Epithelial cell of esophagus (primary cell): ENCODE measurements at regions not wholly inside any gene's neighbourhood (a gene's known extent, or its start where the extent isn't known, plus 50 kb on each side); places are given as distances from the start of the nearest gene placed in this dataset.
A peak's percentile ranks its signal among the peaks of the same experiment; 100 is the strongest.
"Not testable (repeated sequence)": the region's sequence is repeated elsewhere in the genome, so short reads cannot be mapped to it uniquely, and the experiment has no call there.

Experiments
- DNase-seq: peaks from one replicate; pipeline ENCODE4 v3.0.0; 2010; ENCODE audit warnings: low read depth
- H3K4me3 ChIP-seq: 2 replicates; pipeline ENCODE4 v1.5.1; 2011; ENCODE audit warnings: mild to moderate bottlenecking, low read length, control low read depth
- TF ChIP-seq, protein P1 (sequence below): IDR thresholded peaks from 2 replicates; pipeline ENCODE4 v1.5.1; 2011; ENCODE audit warnings: low read depth, mild to moderate bottlenecking, low read length, control low read depth, inconsistent platforms; ENCODE audit not compliant: insufficient read depth; ENCODE audit errors: missing control alignments

DNA sequence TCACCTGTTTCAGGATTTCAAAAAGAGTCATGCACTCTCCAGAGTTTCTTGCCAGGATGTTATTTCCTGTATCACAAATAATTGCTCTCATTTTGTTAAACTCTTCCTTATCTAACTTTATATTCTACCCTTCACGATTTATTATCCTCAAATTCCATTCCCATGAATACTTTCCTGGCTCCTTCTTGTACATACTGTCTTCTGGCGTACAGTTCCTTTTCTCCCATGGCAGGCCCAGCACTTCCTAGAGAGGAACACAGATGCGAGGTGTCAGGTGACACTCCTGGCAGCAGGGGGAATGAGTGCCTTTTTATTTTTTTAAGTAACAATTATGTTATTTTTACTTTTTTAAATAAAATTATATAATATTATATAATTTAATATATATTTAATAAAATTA lies 411.9 kb downstream of the TFEC start:
- TF ChIP-seq, protein P1, sequence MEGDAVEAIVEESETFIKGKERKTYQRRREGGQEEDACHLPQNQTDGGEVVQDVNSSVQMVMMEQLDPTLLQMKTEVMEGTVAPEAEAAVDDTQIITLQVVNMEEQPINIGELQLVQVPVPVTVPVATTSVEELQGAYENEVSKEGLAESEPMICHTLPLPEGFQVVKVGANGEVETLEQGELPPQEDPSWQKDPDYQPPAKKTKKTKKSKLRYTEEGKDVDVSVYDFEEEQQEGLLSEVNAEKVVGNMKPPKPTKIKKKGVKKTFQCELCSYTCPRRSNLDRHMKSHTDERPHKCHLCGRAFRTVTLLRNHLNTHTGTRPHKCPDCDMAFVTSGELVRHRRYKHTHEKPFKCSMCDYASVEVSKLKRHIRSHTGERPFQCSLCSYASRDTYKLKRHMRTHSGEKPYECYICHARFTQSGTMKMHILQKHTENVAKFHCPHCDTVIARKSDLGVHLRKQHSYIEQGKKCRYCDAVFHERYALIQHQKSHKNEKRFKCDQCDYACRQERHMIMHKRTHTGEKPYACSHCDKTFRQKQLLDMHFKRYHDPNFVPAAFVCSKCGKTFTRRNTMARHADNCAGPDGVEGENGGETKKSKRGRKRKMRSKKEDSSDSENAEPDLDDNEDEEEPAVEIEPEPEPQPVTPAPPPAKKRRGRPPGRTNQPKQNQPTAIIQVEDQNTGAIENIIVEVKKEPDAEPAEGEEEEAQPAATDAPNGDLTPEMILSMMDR, result no peak
- no peak overlapping the region for H3K4me3 ChIP-seq
- DNase-seq, result no peak

DNA sequence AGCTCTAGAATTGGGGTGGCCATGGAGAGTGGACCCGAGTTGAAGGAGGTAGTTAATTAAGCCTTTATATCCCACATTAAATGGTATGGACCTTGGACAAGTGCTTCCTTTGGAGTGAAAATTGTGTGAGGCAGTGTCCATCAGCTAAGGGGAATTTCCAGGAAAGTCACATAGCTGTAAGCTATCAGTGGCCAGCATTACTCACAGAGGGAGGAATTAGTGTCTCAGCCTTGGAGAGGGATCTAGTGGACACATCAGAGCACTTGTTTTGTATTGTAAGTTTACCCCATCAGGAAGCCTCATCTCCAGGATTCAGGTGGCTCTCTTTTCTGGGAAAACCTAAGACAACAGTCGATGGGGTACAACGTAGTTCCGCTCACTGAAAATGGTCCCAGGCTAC lies 416.7 kb downstream of the TFEC start:
- no peak for DNase-seq
- H3K4me3 ChIP-seq, result no peak overlapping the region
- TF ChIP-seq, protein P1, result no peak

GRCh38 chr7:115603416-115603815 lies 427.1 kb downstream of the TFEC start:
- TF ChIP-seq, protein P1, result no peak
- DNase-seq, result no peak
- no peak overlapping the region for H3K4me3 ChIP-seq

GRCh38 chr7:115600207-115600606 lies 430.4 kb downstream of the TFEC start:
- TF ChIP-seq, protein P1, result no peak
- no peak overlapping the region for H3K4me3 ChIP-seq
- no peak for DNase-seq

- DNase-seq, H3K4me3 ChIP-seq: not testable (repeated sequence)
Observed at GRCh38 chr7:115599184-115599583, 431.4 kb downstream of the TFEC start.

DNA sequence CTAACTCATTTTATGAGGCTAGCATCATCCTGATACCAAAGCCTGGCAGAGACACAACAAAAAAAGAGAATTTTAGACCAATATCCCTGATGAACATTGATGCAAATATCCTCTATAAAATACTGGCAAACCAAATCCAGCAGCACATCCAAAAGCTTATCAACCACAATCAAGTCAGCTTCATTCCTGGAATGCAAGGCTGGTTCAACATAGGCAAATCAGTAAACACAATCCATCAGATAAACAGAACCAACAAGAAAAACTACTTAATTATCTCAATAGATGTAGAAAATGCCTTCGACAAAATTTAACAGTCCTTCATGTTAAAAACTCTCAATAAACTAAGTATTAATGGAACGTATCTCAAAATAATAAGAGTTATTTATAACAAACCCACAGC lies 433.3 kb downstream of the TFEC start:
- DNase-seq, H3K4me3 ChIP-seq: not testable (repeated sequence)

GRCh38 chr7:115593111-115593510 lies 437.5 kb downstream of the TFEC start:
- TF ChIP-seq, protein P1, result no peak
- H3K4me3 ChIP-seq, result no peak overlapping the region
- no peak for DNase-seq

GRCh38 chr7:115585015-115585718 lies 445.4 kb downstream of the TFEC start:
- TF ChIP-seq, protein P1, result no peak
- peak; percentile 80 for DNase-seq
- H3K4me3 ChIP-seq, result no peak overlapping the region
